ENCODE measurements at regions not wholly inside any gene's neighbourhood (a gene's known extent, or its start where the extent isn't known, plus 50 kb on each side); places are given as distances from the start of the nearest gene placed in this dataset.

DNA sequence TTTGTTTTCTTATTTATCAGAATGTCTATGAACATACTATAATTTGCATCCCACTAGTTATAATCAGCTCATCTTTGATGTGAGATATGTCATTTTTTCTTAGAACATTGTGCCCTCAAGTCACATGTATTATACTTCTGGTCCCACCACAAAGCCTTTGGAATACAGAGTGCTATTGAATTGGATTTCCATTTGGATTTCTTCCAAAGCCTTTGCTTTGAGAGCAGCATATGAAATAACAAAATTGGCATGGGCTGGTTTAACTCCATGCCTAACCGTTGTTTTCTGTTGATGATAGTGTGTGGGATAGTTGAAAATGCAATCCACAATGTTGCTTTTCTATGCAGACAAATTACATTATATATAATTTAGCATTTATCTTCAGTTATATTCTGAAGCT, 284.5 kb upstream of the PLSCR5 start:
- DNase-seq (ENCODE audit: low spot score) (no peak), ATAC-seq (ENCODE audit: low read depth) (no peak)
- Histone ChIP-seq H3K36me3 (ENCODE audit: low read depth) (no peaks in the 10 kb centered on the region), H3K4me1 (ENCODE audit: insufficient read depth, poor library complexity, severe bottlenecking) (no peaks in the 10 kb centered on the region), H3K9me3 (ENCODE audit: severe bottlenecking) (no peaks in the 10 kb centered on the region), H3K27ac (ENCODE audit: poor library complexity, severe bottlenecking) (no peak overlapping the region), H3K4me3 (ENCODE audit: severe bottlenecking) (no peak overlapping the region), H3K27me3 (ENCODE audit: insufficient read depth, poor library complexity, severe bottlenecking) (no peaks in the 10 kb centered on the region)
- TF ChIP-seq, protein P1, sequence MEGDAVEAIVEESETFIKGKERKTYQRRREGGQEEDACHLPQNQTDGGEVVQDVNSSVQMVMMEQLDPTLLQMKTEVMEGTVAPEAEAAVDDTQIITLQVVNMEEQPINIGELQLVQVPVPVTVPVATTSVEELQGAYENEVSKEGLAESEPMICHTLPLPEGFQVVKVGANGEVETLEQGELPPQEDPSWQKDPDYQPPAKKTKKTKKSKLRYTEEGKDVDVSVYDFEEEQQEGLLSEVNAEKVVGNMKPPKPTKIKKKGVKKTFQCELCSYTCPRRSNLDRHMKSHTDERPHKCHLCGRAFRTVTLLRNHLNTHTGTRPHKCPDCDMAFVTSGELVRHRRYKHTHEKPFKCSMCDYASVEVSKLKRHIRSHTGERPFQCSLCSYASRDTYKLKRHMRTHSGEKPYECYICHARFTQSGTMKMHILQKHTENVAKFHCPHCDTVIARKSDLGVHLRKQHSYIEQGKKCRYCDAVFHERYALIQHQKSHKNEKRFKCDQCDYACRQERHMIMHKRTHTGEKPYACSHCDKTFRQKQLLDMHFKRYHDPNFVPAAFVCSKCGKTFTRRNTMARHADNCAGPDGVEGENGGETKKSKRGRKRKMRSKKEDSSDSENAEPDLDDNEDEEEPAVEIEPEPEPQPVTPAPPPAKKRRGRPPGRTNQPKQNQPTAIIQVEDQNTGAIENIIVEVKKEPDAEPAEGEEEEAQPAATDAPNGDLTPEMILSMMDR (IDR thresholded peaks at IDR 0.05; ENCODE audit: poor library complexity, severe bottlenecking): no peak

DNA sequence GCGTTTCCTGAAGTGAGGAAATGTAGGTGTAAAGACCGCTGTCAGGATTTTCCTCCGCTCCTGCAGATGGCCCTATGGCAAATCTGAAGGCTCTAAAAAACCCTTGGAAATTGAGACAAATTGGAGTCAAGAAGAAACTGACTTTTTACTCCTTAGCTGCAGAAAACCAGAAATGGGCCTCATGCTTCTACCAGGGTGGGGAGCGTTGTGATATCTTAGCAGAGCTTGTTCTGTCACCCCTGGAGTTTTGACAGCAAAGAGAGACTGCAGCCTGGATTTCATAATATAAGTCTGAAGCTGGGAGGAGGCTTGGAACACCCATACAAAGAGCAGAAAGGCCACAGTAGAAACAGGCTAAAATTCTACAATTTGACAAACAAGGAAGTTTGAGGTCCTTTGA, 283.0 kb upstream of the PLSCR5 start:
- no peak overlapping the region for H3K4me3 ChIP-seq (ENCODE audit: severe bottlenecking)
- no peaks in the 10 kb centered on the region for H3K9me3 ChIP-seq (ENCODE audit: severe bottlenecking)
- H3K27me3 ChIP-seq (ENCODE audit: insufficient read depth, poor library complexity, severe bottlenecking): no peaks in the 10 kb centered on the region
- DNase-seq (ENCODE audit: low spot score) (no peak), ATAC-seq (ENCODE audit: low read depth) (no peak)
- no peaks in the 10 kb centered on the region for H3K36me3 ChIP-seq (ENCODE audit: low read depth)
- TF ChIP-seq, protein P1 (IDR thresholded peaks at IDR 0.05; ENCODE audit: poor library complexity, severe bottlenecking): no peak
- no peak overlapping the region for H3K27ac ChIP-seq (ENCODE audit: poor library complexity, severe bottlenecking)
- H3K4me1 ChIP-seq (ENCODE audit: insufficient read depth, poor library complexity, severe bottlenecking): no peaks in the 10 kb centered on the region

DNA sequence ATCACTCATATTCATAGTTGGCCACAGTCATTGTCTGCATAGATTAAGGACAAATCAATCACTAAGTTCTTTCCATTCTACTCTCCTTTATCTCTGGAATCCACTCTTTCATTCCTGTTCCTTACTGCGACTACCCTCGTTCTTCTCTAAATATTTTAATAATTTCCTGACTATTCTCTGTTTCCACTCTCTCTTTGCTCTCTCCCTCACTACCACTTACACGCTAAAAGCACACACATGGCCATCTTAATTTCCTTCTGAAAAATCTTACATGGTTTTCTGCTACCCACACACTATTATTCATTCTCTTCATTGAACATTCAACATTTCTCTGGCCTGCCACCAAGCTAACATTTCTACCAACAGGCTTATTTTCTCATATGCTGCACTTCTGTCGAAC, 279.6 kb upstream of the PLSCR5 start:
- H3K27ac ChIP-seq (ENCODE audit: poor library complexity, severe bottlenecking): no peak overlapping the region
- DNase-seq (ENCODE audit: low spot score): no peak
- no peaks in the 10 kb centered on the region for H3K9me3 ChIP-seq (ENCODE audit: severe bottlenecking)
- no peaks in the 10 kb centered on the region for H3K4me1 ChIP-seq (ENCODE audit: insufficient read depth, poor library complexity, severe bottlenecking)
- H3K27me3 ChIP-seq (ENCODE audit: insufficient read depth, poor library complexity, severe bottlenecking): no peaks in the 10 kb centered on the region
- ATAC-seq (ENCODE audit: low read depth): no peak
- no peaks in the 10 kb centered on the region for H3K36me3 ChIP-seq (ENCODE audit: low read depth)
- no peak overlapping the region for H3K4me3 ChIP-seq (ENCODE audit: severe bottlenecking)
- TF ChIP-seq, protein P1 (IDR thresholded peaks at IDR 0.05; ENCODE audit: poor library complexity, severe bottlenecking): no peak

DNA sequence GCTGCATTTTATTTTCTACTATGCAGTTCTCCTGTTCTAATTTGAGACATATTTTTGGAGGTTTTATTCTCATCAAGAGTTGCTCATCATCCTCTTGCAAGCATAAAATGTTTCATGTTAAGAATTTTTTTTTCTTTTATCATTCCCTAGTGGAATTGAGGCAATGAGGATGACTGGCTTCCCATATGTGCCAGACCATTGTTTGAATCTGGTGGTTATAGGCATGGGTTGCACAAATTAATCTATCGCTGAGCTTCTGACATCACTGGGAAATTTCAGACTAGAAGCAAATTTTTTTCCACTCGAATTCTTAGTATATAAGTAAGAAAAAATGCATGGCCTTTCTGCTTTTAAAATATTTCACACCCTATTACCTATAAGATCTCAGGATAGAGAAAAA, 279.1 kb upstream of the PLSCR5 start:
- no peaks in the 10 kb centered on the region for H3K36me3 ChIP-seq (ENCODE audit: low read depth)
- H3K27ac ChIP-seq (ENCODE audit: poor library complexity, severe bottlenecking): no peak overlapping the region
- H3K4me3 ChIP-seq (ENCODE audit: severe bottlenecking): no peak overlapping the region
- TF ChIP-seq, protein P1 (IDR thresholded peaks at IDR 0.05; ENCODE audit: poor library complexity, severe bottlenecking): no peak
- ATAC-seq (ENCODE audit: low read depth): no peak
- no peak for DNase-seq (ENCODE audit: low spot score)
- H3K4me1 ChIP-seq (ENCODE audit: insufficient read depth, poor library complexity, severe bottlenecking): no peaks in the 10 kb centered on the region
- H3K27me3 ChIP-seq (ENCODE audit: insufficient read depth, poor library complexity, severe bottlenecking): no peaks in the 10 kb centered on the region
- no peaks in the 10 kb centered on the region for H3K9me3 ChIP-seq (ENCODE audit: severe bottlenecking)

DNA sequence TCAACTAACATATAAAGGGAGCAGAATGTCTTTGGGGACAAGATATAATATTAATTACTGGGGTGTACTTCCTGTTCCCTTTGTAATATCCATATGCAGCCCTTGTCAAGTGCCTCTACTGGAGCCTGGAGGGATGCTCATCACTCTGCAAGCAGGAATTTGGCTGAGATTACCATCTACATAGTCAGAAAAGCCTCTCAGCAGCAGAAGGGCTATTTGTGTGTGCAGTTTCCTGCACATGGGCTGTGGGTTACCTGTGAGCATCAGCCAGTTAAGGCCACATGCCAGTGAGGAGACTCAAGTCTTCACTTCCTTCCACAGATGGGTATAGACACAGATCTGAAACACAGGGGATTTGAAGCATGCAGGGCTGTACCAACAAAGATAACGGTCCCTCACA, 278.1 kb upstream of the PLSCR5 start:
- Histone ChIP-seq H3K9me3 (ENCODE audit: severe bottlenecking) (no peaks in the 10 kb centered on the region), H3K4me1 (ENCODE audit: insufficient read depth, poor library complexity, severe bottlenecking) (no peaks in the 10 kb centered on the region), H3K27ac (ENCODE audit: poor library complexity, severe bottlenecking) (no peak overlapping the region), H3K36me3 (ENCODE audit: low read depth) (no peaks in the 10 kb centered on the region), H3K27me3 (ENCODE audit: insufficient read depth, poor library complexity, severe bottlenecking) (no peaks in the 10 kb centered on the region), H3K4me3 (ENCODE audit: severe bottlenecking) (no peak overlapping the region)
- DNase-seq (ENCODE audit: low spot score) (no peak), ATAC-seq (ENCODE audit: low read depth) (no peak)
- TF ChIP-seq, protein P1 (IDR thresholded peaks at IDR 0.05; ENCODE audit: poor library complexity, severe bottlenecking): no peak
